Thoracic aorta (tissue), 2 donors: ENCODE measurements at regions not wholly inside any gene's neighbourhood (a gene's known extent, or its start where the extent isn't known, plus 50 kb on each side); places are given as distances from the start of the nearest gene placed in this dataset.
"Not testable (repeated sequence)": the region's sequence is repeated elsewhere in the genome, so short reads cannot be mapped to it uniquely, and the experiment has no call there.

Experiments used
- ATAC-seq: fragments of 150-250 bp; one replicate; pipeline ENCODE4 v1.8.0; 2017; ENCODE audit warnings: low read depth; ENCODE audit not compliant: insufficient number of reproducible peaks, low FRiP score
- DNase-seq: peaks from one replicate; pipeline ENCODE4 v3.0.0-alpha.2; 2020; ENCODE audit warnings: low spot score
- H3K27ac ChIP-seq, 2 donors: fragments of 200-600 bp; sonication (generic); 1 replicate in 1 of 2; 2 replicates in 1 of 2; pipeline ENCODE4 v1.5.1; 2016; ENCODE audit warnings: mild to moderate bottlenecking in 2 of 2, moderate library complexity in 2 of 2
- H3K27me3 ChIP-seq: fragments of 200-600 bp; sonication (generic); replicated peaks from 2 replicates; pipeline ENCODE4 v1.6.0; 2016; ENCODE audit warnings: mild to moderate bottlenecking; ENCODE audit not compliant: insufficient read depth
- H3K36me3 ChIP-seq: fragments of 200-600 bp; sonication (generic); one replicate; pipeline ENCODE4 v1.5.1; 2016
- H3K4me1 ChIP-seq, 2 donors: fragments of 200-600 bp; sonication (generic); 1 replicate in 1 of 2; 2 replicates in 1 of 2; pipeline versions ENCODE4 v1.5.1 to v1.6.0; 2016; ENCODE audit warnings: low read depth in 2 of 2, mild to moderate bottlenecking in 1 of 2; ENCODE audit not compliant: control insufficient read depth in 1 of 2
- H3K4me3 ChIP-seq: fragments of 200-600 bp; sonication (generic); 2 replicates; pipeline ENCODE4 v1.5.1; 2016; ENCODE audit warnings: mild to moderate bottlenecking
- H3K9me3 ChIP-seq: fragments of 200-600 bp; sonication (generic); 2 replicates; pipeline ENCODE4 v1.5.1; 2016
- CTCF ChIP-seq: fragments of 200-600 bp; sonication (generic); IDR thresholded peaks from one replicate; pipeline ENCODE4 v1.5.1; 2019; ENCODE audit warnings: antibody characterized with exemption

DNA sequence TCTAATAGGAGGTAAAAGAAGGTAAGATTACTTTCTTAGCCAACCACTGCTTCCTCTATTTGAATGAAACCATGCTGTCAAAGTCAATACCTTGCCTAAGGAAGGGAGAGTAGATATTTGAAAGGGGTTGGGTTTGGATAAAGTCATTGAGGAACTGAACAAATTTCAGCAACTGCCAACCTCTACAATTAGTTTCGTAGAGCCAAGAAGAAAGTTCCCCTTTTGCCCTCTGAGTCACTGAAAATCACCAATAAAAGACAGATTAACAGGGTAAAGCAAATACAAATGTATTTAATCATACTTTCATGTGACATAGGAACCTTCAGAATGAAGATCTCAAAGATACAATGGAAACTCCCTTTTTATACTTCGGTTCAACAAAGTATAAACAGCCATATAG is 615.7 kb downstream of the GABRG2 start:
- no peak for ATAC-seq
- no peak overlapping the region for H3K27ac ChIP-seq
- no peak overlapping the region for H3K4me3 ChIP-seq
- no peaks in the 10 kb centered on the region for H3K4me1 ChIP-seq
- DNase-seq = no peak
- H3K27me3 ChIP-seq = no peaks in the 10 kb centered on the region
- H3K36me3 ChIP-seq = no peaks in the 10 kb centered on the region
- no peaks in the 10 kb centered on the region for H3K9me3 ChIP-seq
- no peak for TF ChIP-seq CTCF

DNA sequence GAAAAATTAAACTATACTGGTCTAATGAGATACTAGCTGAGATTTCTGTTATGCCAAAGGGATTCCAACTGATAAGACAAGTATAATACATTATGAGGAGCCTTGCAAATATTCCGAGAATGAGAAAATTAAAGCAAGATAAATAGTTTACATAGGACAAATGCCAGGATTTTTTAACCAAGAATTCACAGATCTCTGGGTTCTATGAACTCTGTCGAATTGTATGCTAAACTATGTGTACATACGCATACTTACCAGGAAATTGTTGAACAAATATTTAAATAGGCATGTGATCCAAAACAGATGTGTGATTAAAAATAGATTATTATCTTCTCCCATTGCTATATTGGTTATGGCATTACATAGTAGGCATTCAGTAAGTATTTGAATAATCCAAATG is 616.6 kb downstream of the GABRG2 start:
- no peaks in the 10 kb centered on the region for H3K4me1 ChIP-seq
- H3K27ac ChIP-seq = no peak overlapping the region
- TF ChIP-seq CTCF = no peak
- no peaks in the 10 kb centered on the region for H3K27me3 ChIP-seq
- ATAC-seq (no peak), DNase-seq (no peak)
- H3K9me3 ChIP-seq = no peaks in the 10 kb centered on the region
- H3K36me3 ChIP-seq = no peaks in the 10 kb centered on the region
- H3K4me3 ChIP-seq = no peak overlapping the region

GRCh38 chr5:162685302-162685701 is 617.7 kb downstream of the GABRG2 start:
- H3K4me3 ChIP-seq = no peak overlapping the region
- no peaks in the 10 kb centered on the region for H3K27me3 ChIP-seq
- no peak overlapping the region for H3K27ac ChIP-seq
- DNase-seq (no peak), ATAC-seq (no peak)
- H3K36me3 ChIP-seq = no peaks in the 10 kb centered on the region
- no peak for TF ChIP-seq CTCF
- H3K4me1 ChIP-seq = no peaks in the 10 kb centered on the region
- no peaks in the 10 kb centered on the region for H3K9me3 ChIP-seq

DNA sequence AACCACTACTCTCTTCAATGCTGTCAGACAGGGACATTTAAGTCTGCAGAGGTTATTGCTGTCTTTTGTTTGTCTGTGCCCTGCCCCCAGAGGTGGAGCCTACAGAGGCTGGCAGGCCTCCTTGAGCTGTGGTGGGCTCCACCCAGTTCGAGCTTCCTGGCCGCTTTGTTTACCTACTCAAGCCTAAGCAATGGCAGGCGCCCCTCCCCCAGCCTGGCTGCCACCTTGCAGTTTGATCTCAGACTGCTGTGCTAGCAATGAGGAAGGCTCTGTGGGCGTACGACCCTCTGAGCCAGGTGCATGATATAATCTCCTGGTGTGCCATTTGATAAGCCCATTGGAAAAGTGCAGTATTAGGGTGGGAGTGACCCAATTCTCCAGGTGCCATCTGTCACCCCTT is 628.7 kb downstream of the GABRG2 start:
- not testable (repeated sequence) for H3K4me3 ChIP-seq, H3K36me3 ChIP-seq, H3K27ac ChIP-seq, H3K4me1 ChIP-seq, ATAC-seq, H3K9me3 ChIP-seq, DNase-seq, H3K27me3 ChIP-seq

- DNase-seq (no peak), ATAC-seq (no peak)
- H3K36me3 ChIP-seq = no peaks in the 10 kb centered on the region
- H3K4me3 ChIP-seq = no peak overlapping the region
- H3K27ac ChIP-seq = no peak overlapping the region
- no peaks in the 10 kb centered on the region for H3K4me1 ChIP-seq
- H3K27me3 ChIP-seq = no peaks in the 10 kb centered on the region
- H3K9me3 ChIP-seq = no peaks in the 10 kb centered on the region
- TF ChIP-seq CTCF = no peak
Measured at GRCh38 chr5:162699361-162699760, 631.8 kb downstream of the GABRG2 start.

GRCh38 chr5:162703914-162704313 is 636.3 kb downstream of the GABRG2 start:
- no peak overlapping the region for H3K27ac ChIP-seq
- no peaks in the 10 kb centered on the region for H3K9me3 ChIP-seq
- H3K27me3 ChIP-seq = no peaks in the 10 kb centered on the region
- H3K36me3 ChIP-seq = no peaks in the 10 kb centered on the region
- H3K4me1 ChIP-seq = no peaks in the 10 kb centered on the region
- no peak for TF ChIP-seq CTCF
- DNase-seq (no peak), ATAC-seq (no peak)
- H3K4me3 ChIP-seq = no peak overlapping the region
